ENCODE measurements at regions not wholly inside any gene's neighbourhood (a gene's known extent, or its start where the extent isn't known, plus 50 kb on each side); places are given as distances from the start of the nearest gene placed in this dataset.

DNA sequence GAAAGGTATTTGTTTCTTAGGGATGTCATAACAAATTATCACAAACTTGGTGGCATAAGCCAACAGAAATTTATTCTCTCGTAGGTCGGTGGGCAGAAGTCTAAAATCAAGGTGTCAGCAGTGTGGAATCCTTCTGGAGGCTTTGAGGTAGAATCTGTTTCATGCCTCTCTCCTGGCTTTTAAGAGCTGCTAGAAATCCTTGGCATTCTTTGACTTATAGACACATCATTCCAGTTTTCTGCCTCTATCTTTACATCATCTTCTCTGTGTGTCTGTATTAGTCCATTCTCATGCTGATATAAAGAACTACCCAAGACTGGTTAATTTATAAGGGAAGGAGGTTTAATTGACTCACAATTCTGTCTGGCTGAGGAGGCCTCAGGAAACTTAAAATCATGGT lies 488.1 kb upstream of the PAPPA start:
- Histone ChIP-seq H3K4me1 (replicated peaks) (no peaks in the 10 kb centered on the region), H3K9me3 (no peaks in the 10 kb centered on the region), H3K27ac (no peak overlapping the region), H3K4me3 (no peak overlapping the region), H3K36me3 (no peaks in the 10 kb centered on the region), H3K27me3 (replicated peaks; ENCODE audit: insufficient read depth) (no peaks in the 10 kb centered on the region)
- WGBS: 47% methylated on average over 2 of the region's 2 CpGs
- intact Hi-C loops (cut with DNase I): no loop called here
- TF ChIP-seq POLR2A (IDR thresholded peaks at IDR 0.05) (no peak), CTCF (IDR thresholded peaks at IDR 0.05) (no peak), POLR2AphosphoS5 (IDR thresholded peaks at IDR 0.05) (no peak)
- no peak for DNase-seq (ENCODE audit: low spot score)

- DNase-seq (ENCODE audit: low spot score): no peak
Observed at GRCh38 chr9:115668521-115668920, 485.1 kb upstream of the PAPPA start.

GRCh38 chr9:115671236-115671962 lies 482.2 kb upstream of the PAPPA start:
- no peaks in the 10 kb centered on the region for H3K27me3 ChIP-seq (replicated peaks; ENCODE audit: insufficient read depth)
- H3K4me3 ChIP-seq: no peak overlapping the region
- intact Hi-C loops (cut with DNase I): no loop called here
- no peak for DNase-seq (ENCODE audit: low spot score)
- H3K4me1 ChIP-seq (replicated peaks): no peaks in the 10 kb centered on the region
- 90% methylated on average over 7 of the region's 7 CpGs for WGBS
- TF ChIP-seq CTCF (IDR thresholded peaks at IDR 0.05) (no peak), POLR2A (IDR thresholded peaks at IDR 0.05) (no peak), POLR2AphosphoS5 (IDR thresholded peaks at IDR 0.05) (no peak)
- no peak overlapping the region for H3K27ac ChIP-seq
- no peaks in the 10 kb centered on the region for H3K36me3 ChIP-seq
- H3K9me3 ChIP-seq: no peaks in the 10 kb centered on the region

More at GRCh38 chr9:115668521-115668920, 485.1 kb upstream of the PAPPA start:
- Histone ChIP-seq H3K27ac (no peak overlapping the region), H3K27me3 (replicated peaks; ENCODE audit: insufficient read depth) (no peaks in the 10 kb centered on the region), H3K4me1 (replicated peaks) (no peaks in the 10 kb centered on the region), H3K36me3 (no peaks in the 10 kb centered on the region), H3K9me3 (no peaks in the 10 kb centered on the region), H3K4me3 (no peak overlapping the region)
- TF ChIP-seq POLR2AphosphoS5 (IDR thresholded peaks at IDR 0.05): no peak
- no peak for TF ChIP-seq CTCF (IDR thresholded peaks at IDR 0.05)
- no peak for TF ChIP-seq POLR2A (IDR thresholded peaks at IDR 0.05)
- WGBS: 98% methylated on average over 2 of the region's 2 CpGs
- intact Hi-C loops (cut with DNase I): no loop called here

DNA sequence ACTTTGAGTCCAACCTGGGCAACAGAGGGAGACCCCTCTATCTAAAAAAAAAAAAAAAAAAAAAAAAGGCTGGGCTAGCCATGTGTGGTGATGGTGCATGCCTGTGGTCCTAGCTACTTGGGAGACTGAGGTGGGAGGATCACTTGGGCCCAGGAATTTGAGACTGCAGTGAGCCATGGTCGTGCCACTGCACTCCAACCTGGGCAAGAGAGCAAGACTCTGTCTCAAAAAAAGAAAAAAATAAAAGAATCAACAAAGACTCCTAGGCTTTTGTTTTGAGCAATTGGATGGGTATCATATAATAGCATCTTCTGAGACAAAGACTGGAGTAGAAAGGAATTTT lies 481.7 kb upstream of the PAPPA start:
- 67% methylated on average over 1 of the region's 1 CpG for WGBS
- H3K27ac ChIP-seq: no peak overlapping the region
- TF ChIP-seq CTCF (IDR thresholded peaks at IDR 0.05): no peak
- TF ChIP-seq POLR2AphosphoS5 (IDR thresholded peaks at IDR 0.05): no peak

More for the DNA sequence above, 481.7 kb upstream of the PAPPA start:
- Histone ChIP-seq H3K27me3 (replicated peaks; ENCODE audit: insufficient read depth) (no peaks in the 10 kb centered on the region), H3K4me3 (no peak overlapping the region), H3K36me3 (no peaks in the 10 kb centered on the region), H3K4me1 (replicated peaks) (no peaks in the 10 kb centered on the region), H3K9me3 (no peaks in the 10 kb centered on the region)
- DNase-seq (ENCODE audit: low spot score): no peak
- intact Hi-C loops (cut with DNase I): no loop called here

Data from prostate gland (tissue), 2 donors.